ENCODE measurements at regions not wholly inside any gene's neighbourhood (a gene's known extent, or its start where the extent isn't known, plus 50 kb on each side); places are given as distances from the start of the nearest gene placed in this dataset.

- no peaks in the 10 kb centered on the region for H3K4me1 ChIP-seq
- no peak overlapping the region for H3K27ac ChIP-seq
- no peak for ATAC-seq
- DNase-seq = no peak
- 89% methylated on average over 1 of the region's 1 CpG for WGBS (ENCODE audit: insufficient coverage, low coverage, low lambda C conversion rate, missing lambda C conversion rate)
- H3K9me3 ChIP-seq = no peaks in the 10 kb centered on the region
- H3K36me3 ChIP-seq = no peaks in the 10 kb centered on the region
- TF ChIP-seq POLR2A (IDR thresholded peaks at IDR 0.05) = no peak
- no peak for TF ChIP-seq CTCF (IDR thresholded peaks at IDR 0.05)
- intact Hi-C loops (cut with DNase I) = no loop called here
- no peaks in the 10 kb centered on the region for H3K27me3 ChIP-seq
- H3K4me3 ChIP-seq = no peak overlapping the region
Observed at GRCh38 chr9:84062538-84062937, 81.9 kb downstream of the RMI1 start.

- 88% methylated on average over 2 of the region's 2 CpGs for WGBS (ENCODE audit: insufficient coverage, low coverage, low lambda C conversion rate, missing lambda C conversion rate)
- ATAC-seq = no peak
Observed at GRCh38 chr9:84067821-84068220, 87.2 kb downstream of the RMI1 start.

GRCh38 chr9:84068872-84069271 is 88.3 kb downstream of the RMI1 start:
- intact Hi-C loops (cut with DNase I) = no loop called here

More at GRCh38 chr9:84067821-84068220, 87.2 kb downstream of the RMI1 start:
- TF ChIP-seq POLR2A (IDR thresholded peaks at IDR 0.05) (no peak), CTCF (IDR thresholded peaks at IDR 0.05) (no peak)
- Histone ChIP-seq H3K9me3 (no peaks in the 10 kb centered on the region), H3K27me3 (no peaks in the 10 kb centered on the region), H3K4me1 (no peaks in the 10 kb centered on the region), H3K27ac (no peak overlapping the region), H3K36me3 (no peaks in the 10 kb centered on the region), H3K4me3 (no peak overlapping the region)
- DNase-seq = no peak
- intact Hi-C loops (cut with DNase I) = no loop called here

GRCh38 chr9:84070590-84070989 is 90.0 kb downstream of the RMI1 start:
- DNase-seq = no peak
- 66% methylated on average over 6 of the region's 8 CpGs for WGBS (ENCODE audit: insufficient coverage, low coverage, low lambda C conversion rate, missing lambda C conversion rate)
- Histone ChIP-seq H3K4me3 (no peak overlapping the region), H3K4me1 (no peaks in the 10 kb centered on the region), H3K9me3 (no peaks in the 10 kb centered on the region), H3K27ac (no peak overlapping the region), H3K36me3 (no peaks in the 10 kb centered on the region), H3K27me3 (no peaks in the 10 kb centered on the region)
- intact Hi-C loops (cut with DNase I) = no loop called here
- no peak for ATAC-seq
- TF ChIP-seq CTCF (IDR thresholded peaks at IDR 0.05) (no peak), POLR2A (IDR thresholded peaks at IDR 0.05) (no peak)

More at GRCh38 chr9:84068872-84069271, 88.3 kb downstream of the RMI1 start:
- DNase-seq (no peak), ATAC-seq (no peak)
- no peak overlapping the region for H3K4me3 ChIP-seq
- H3K27ac ChIP-seq = no peak overlapping the region
- no peaks in the 10 kb centered on the region for H3K9me3 ChIP-seq
- H3K4me1 ChIP-seq = no peaks in the 10 kb centered on the region
- no peaks in the 10 kb centered on the region for H3K36me3 ChIP-seq
- H3K27me3 ChIP-seq = no peaks in the 10 kb centered on the region
- WGBS (ENCODE audit: insufficient coverage, low coverage, low lambda C conversion rate, missing lambda C conversion rate) = 80% methylated on average over 5 of the region's 5 CpGs
- TF ChIP-seq POLR2A (IDR thresholded peaks at IDR 0.05) (no peak), CTCF (IDR thresholded peaks at IDR 0.05) (no peak)

GRCh38 chr9:84072621-84073180 is 92.1 kb downstream of the RMI1 start:
- Histone ChIP-seq H3K4me3 (no peak overlapping the region), H3K4me1 (no peaks in the 10 kb centered on the region), H3K27ac (no peak overlapping the region), H3K9me3 (no peaks in the 10 kb centered on the region), H3K36me3 (no peaks in the 10 kb centered on the region), H3K27me3 (no peaks in the 10 kb centered on the region)
- ATAC-seq (no peak), DNase-seq (no peak)
- TF ChIP-seq POLR2A (IDR thresholded peaks at IDR 0.05) = no peak
- TF ChIP-seq CTCF (IDR thresholded peaks at IDR 0.05) = no peak
- intact Hi-C loops (cut with DNase I) = no loop called here
- 80% methylated on average over 3 of the region's 3 CpGs for whole genome bisulfite sequencing (ENCODE audit: insufficient coverage, low coverage, low lambda C conversion rate, missing lambda C conversion rate)
